ENCODE measurements at regions not wholly inside any gene's neighbourhood (a gene's known extent, or its start where the extent isn't known, plus 50 kb on each side); places are given as distances from the start of the nearest gene placed in this dataset.

DNA sequence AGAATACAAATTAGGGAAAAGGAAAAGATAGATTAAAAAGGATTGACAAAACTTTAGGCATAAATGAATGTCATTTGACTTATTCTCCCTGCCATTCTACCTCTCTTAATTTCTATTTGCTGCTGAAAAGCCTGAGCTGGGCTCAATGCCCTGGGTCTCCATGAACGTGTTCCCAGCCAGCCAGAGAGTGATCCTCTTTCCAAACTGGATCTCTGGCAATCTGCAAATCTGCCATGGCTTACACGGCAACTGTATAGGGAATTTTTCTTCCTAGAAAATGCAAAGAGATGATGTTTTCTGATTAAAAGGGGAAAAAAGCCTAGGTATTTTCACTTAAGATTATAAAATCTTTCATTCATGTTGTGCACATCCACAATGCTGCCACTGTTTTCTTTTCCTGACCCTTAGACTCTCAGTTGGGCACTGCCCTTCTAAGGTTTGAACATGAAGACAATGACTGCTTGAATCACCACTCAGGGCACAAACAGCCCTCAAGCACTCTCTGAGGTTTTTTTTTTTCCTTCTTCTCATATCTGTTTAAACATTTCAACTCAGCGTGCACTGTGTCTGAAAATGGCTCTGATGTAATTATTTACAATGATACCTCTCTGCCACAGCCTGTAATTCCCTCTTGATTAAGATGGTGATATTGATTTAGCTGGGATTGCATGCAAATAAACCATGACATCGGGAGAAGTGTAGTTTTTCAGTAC lies 60.3 kb downstream of the DACT1 start:
- Mint-ChIP-seq H3K27ac (no peak overlapping the region), H3K9me3 (no peaks in the 10 kb centered on the region), H3K27me3 (no peaks in the 10 kb centered on the region), H3K4me1 (no peaks in the 10 kb centered on the region), H3K36me3 (peaks cover 2% of the 10 kb centered on the region), H3K4me3 (no peak overlapping the region)

DNA sequence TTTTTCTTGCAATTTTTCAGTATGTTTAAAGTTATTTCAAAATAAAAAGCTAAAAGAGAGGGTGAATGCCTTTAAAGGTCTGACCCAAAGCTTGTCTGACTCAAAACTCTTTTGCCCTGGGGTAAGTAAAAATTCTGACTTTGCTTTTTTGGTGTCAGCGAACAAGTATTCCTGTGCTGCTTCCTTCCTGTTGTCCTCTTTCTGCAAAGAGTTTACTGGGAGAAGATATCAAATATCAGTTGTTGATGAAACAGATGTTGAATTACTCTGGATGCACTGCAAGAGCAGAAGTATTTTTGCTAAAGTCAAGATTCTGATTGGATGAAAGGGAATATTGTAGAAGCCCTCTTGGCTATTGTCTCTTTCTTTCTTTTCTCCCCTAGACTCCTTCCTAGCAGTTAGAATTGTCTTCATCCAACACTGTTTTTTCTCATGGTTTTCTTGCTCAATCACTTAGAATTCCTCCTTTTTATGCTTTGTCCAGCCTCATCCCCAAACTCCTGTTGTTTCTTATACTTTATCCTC lies 62.0 kb downstream of the DACT1 start:
- Mint-ChIP-seq H3K4me3 (no peak overlapping the region), H3K27ac (no peak overlapping the region), H3K4me1 (no peaks in the 10 kb centered on the region), H3K9me3 (no peaks in the 10 kb centered on the region), H3K27me3 (no peaks in the 10 kb centered on the region), H3K36me3 (peaks cover 2% of the 10 kb centered on the region)

- Mint-ChIP-seq H3K4me1 (no peaks in the 10 kb centered on the region), H3K9me3 (no peaks in the 10 kb centered on the region), H3K27ac (no peak overlapping the region)
Observed at GRCh38 chr14:58701156-58701555, 63.4 kb downstream of the DACT1 start.

GRCh38 chr14:58701604-58702003 lies 63.8 kb downstream of the DACT1 start:
- peaks cover 2% of the 10 kb centered on the region for H3K36me3 Mint-ChIP-seq
- H3K4me1 Mint-ChIP-seq: no peaks in the 10 kb centered on the region
- no peak overlapping the region for H3K27ac Mint-ChIP-seq
- H3K4me3 Mint-ChIP-seq: no peak overlapping the region
- no peaks in the 10 kb centered on the region for H3K27me3 Mint-ChIP-seq
- H3K9me3 Mint-ChIP-seq: no peaks in the 10 kb centered on the region

More at GRCh38 chr14:58701156-58701555, 63.4 kb downstream of the DACT1 start:
- no peak overlapping the region for H3K4me3 Mint-ChIP-seq
- peaks cover 2% of the 10 kb centered on the region for H3K36me3 Mint-ChIP-seq
- H3K27me3 Mint-ChIP-seq: no peaks in the 10 kb centered on the region

- Mint-ChIP-seq H3K4me3 (no peak overlapping the region), H3K4me1 (no peaks in the 10 kb centered on the region), H3K36me3 (peaks cover 2% of the 10 kb centered on the region), H3K9me3 (no peaks in the 10 kb centered on the region), H3K27me3 (no peaks in the 10 kb centered on the region), H3K27ac (no peak overlapping the region)
Observed at GRCh38 chr14:58702441-58703160, 64.8 kb downstream of the DACT1 start.

DNA sequence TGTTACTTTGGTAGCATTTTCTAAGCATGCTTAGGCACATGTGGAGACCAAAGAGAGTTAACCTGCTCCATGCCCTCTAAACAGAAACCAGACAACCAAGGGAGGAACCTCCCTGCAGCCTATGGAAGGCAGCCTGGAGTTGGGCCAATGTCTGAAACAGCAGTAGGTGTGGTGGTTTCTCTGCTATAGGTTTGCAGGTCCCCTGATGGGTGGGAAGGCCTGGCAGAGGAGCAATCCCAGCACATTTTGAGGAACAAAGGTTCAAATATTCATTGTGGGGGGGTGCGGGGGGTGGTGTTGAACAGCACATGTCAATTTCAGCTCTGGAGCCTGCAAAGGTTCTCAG lies 65.4 kb downstream of the DACT1 start:
- no peaks in the 10 kb centered on the region for H3K27me3 Mint-ChIP-seq
- H3K4me1 Mint-ChIP-seq: no peaks in the 10 kb centered on the region
- H3K9me3 Mint-ChIP-seq: no peaks in the 10 kb centered on the region
- H3K36me3 Mint-ChIP-seq: peaks cover 2% of the 10 kb centered on the region
- H3K4me3 Mint-ChIP-seq: no peak overlapping the region
- no peak overlapping the region for H3K27ac Mint-ChIP-seq

DNA sequence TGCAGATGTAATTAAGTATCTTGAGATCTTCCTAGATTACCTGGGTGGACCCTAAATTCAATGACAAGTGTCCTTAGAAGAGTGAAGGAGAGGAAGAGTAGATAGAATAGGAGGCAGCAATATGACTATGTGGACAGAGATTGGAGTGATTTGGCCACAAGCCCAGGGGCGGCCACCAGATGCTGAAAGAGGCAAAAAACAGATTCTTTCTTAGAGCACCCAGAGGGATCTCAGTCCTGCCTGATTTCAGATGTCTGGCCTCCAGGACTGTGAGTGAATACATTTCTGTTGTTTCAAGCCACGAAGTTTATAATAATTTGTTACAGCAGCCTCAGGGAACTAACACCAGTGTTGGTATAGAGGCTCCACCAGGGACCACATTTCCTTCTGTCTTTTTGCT lies 67.3 kb downstream of the DACT1 start:
- peaks cover 2% of the 10 kb centered on the region for H3K36me3 Mint-ChIP-seq
- no peaks in the 10 kb centered on the region for H3K9me3 Mint-ChIP-seq
- H3K4me3 Mint-ChIP-seq: no peak overlapping the region
- H3K27ac Mint-ChIP-seq: no peak overlapping the region
- no peaks in the 10 kb centered on the region for H3K27me3 Mint-ChIP-seq
- H3K4me1 Mint-ChIP-seq: no peaks in the 10 kb centered on the region

DNA sequence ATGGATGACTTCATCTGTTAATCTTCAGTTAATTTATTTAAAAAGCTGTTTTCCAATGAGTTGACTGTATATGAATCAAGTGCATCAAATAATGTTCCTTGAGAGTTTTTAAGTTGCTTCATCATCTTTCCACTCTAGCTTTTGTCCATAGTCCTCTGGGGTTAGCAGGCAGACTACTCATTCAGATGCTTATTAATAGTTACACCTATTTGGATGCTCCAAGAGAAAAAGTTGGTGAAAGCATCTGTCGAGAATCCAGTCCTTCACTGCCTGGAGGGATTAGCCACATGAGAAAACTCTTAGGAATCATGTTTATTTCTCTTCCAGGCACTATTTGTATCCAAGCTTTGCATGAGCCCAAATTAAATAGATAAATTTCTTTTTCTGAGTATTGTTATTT lies 70.2 kb downstream of the DACT1 start:
- Mint-ChIP-seq H3K4me1 (no peaks in the 10 kb centered on the region), H3K4me3 (no peak overlapping the region), H3K36me3 (no peaks in the 10 kb centered on the region), H3K27ac (no peak overlapping the region), H3K9me3 (no peaks in the 10 kb centered on the region), H3K27me3 (no peaks in the 10 kb centered on the region)

- no peaks in the 10 kb centered on the region for H3K9me3 Mint-ChIP-seq
- H3K27ac Mint-ChIP-seq: no peak overlapping the region
- no peaks in the 10 kb centered on the region for H3K27me3 Mint-ChIP-seq
- H3K36me3 Mint-ChIP-seq: no peaks in the 10 kb centered on the region
- H3K4me1 Mint-ChIP-seq: no peaks in the 10 kb centered on the region
- no peak overlapping the region for H3K4me3 Mint-ChIP-seq
Observed at GRCh38 chr14:58709949-58710348, 72.2 kb downstream of the DACT1 start.

DNA sequence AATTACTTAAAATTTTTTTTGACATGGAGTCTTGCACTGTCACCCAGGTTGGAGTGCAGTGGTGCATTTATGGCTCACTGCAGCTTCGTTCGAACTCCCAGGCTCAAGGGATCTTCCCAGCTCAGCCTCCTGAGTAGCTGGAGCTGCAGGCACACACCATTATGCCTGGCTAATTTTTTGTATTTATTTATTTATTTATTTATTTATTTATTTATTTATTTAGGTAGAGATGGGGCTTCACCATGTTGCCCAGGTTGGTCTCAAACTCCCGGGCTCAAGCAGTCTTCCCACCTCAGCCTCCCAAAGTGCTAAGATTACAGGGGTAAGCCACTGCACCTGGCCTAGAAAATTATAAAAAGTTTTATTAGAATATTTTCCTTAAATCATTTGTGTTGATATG lies 73.6 kb downstream of the DACT1 start:
- no peak overlapping the region for H3K4me3 Mint-ChIP-seq
- H3K36me3 Mint-ChIP-seq: no peaks in the 10 kb centered on the region
- peaks cover 2% of the 10 kb centered on the region for H3K4me1 Mint-ChIP-seq
- no peaks in the 10 kb centered on the region for H3K27me3 Mint-ChIP-seq
- no peak overlapping the region for H3K27ac Mint-ChIP-seq
- H3K9me3 Mint-ChIP-seq: no peaks in the 10 kb centered on the region

DNA sequence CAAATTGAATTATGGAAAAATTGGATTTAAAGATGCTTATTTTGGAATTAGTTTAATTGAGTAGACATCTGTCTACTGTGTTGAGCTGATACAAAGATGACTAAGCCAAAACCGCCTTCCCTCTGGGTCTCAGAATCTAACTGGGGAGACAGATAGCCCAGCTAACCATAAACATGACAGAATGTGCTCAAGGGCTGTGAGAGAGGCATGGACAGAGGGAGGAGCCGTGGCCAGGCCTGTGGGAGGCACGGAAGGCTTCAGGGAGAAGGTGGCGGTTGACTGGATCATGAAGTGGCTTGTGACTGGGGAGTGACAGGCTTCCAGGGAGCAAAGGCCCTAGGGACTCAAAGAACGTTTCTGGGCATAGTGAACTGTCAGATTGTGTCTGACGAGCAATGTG lies 74.6 kb downstream of the DACT1 start:
- Mint-ChIP-seq H3K27me3 (no peaks in the 10 kb centered on the region), H3K36me3 (no peaks in the 10 kb centered on the region), H3K4me3 (no peak overlapping the region), H3K9me3 (no peaks in the 10 kb centered on the region), H3K4me1 (peaks cover 9% of the 10 kb centered on the region), H3K27ac (no peak overlapping the region)

- Mint-ChIP-seq H3K27ac (no peak overlapping the region), H3K4me1 (peaks cover 11% of the 10 kb centered on the region), H3K9me3 (no peaks in the 10 kb centered on the region), H3K4me3 (no peak overlapping the region), H3K36me3 (no peaks in the 10 kb centered on the region), H3K27me3 (no peaks in the 10 kb centered on the region)
Observed at GRCh38 chr14:58713677-58714076, 75.9 kb downstream of the DACT1 start.

DNA sequence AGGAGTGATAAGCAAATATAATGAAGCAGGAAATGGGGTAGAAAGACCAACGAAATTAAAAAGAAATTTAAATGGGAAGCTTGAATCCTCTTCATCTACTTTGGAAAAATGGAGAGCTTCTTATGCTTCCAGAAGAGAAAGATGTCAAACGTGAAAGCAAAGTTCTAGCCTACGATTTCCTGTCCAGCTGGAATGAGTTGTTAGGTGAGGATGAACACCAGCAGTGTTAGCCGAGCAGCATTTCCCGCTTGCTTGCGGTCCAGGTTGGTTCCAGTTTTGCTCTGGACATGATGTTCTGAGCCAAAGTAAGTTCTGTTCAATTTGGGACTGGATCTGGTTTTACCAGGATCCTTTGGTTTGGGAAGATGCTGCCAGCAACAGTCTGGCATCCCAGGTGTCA lies 78.9 kb downstream of the DACT1 start:
- H3K9me3 Mint-ChIP-seq: no peaks in the 10 kb centered on the region
- no peak overlapping the region for H3K27ac Mint-ChIP-seq
- H3K4me3 Mint-ChIP-seq: no peak overlapping the region
- peaks cover 11% of the 10 kb centered on the region for H3K4me1 Mint-ChIP-seq
- H3K27me3 Mint-ChIP-seq: no peaks in the 10 kb centered on the region
- H3K36me3 Mint-ChIP-seq: no peaks in the 10 kb centered on the region

DNA sequence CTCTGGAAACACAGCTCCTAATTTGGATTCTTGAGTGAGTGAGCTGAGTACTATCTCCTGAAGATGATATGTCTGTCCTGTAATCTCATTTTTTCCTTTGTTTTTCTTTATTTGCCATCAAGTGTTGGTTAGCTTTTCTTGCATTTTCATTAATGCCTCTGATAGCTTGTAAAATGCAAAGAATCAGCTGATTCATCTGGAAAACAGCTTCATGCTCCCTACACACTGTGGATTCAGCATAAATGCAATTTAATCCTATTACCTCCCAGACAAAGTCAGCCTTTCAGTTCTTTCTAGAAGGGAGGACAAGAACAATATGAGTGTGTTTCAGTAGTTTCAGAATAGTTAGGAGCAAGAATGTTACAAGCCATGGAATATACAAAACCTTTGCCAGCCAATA lies 79.4 kb downstream of the DACT1 start:
- Mint-ChIP-seq H3K9me3 (no peaks in the 10 kb centered on the region), H3K36me3 (no peaks in the 10 kb centered on the region), H3K4me1 (peaks cover 11% of the 10 kb centered on the region), H3K27ac (no peak overlapping the region), H3K27me3 (no peaks in the 10 kb centered on the region), H3K4me3 (no peak overlapping the region)

- no peaks in the 10 kb centered on the region for H3K9me3 Mint-ChIP-seq
- no peaks in the 10 kb centered on the region for H3K27me3 Mint-ChIP-seq
- H3K4me3 Mint-ChIP-seq: no peak overlapping the region
- H3K4me1 Mint-ChIP-seq: peaks cover 11% of the 10 kb centered on the region
- H3K36me3 Mint-ChIP-seq: no peaks in the 10 kb centered on the region
- no peak overlapping the region for H3K27ac Mint-ChIP-seq
Observed at GRCh38 chr14:58717813-58718212, 80.1 kb downstream of the DACT1 start.

All from activated naive CD4-positive, alpha-beta T cell treated with anti-CD3 and anti-CD28 coated beads, Interleukin-2, amount 50 U/mL, for 24 hours (primary cell).